ENCODE measurements at regions not wholly inside any gene's neighbourhood (a gene's known extent, or its start where the extent isn't known, plus 50 kb on each side); places are given as distances from the start of the nearest gene placed in this dataset.

DNA sequence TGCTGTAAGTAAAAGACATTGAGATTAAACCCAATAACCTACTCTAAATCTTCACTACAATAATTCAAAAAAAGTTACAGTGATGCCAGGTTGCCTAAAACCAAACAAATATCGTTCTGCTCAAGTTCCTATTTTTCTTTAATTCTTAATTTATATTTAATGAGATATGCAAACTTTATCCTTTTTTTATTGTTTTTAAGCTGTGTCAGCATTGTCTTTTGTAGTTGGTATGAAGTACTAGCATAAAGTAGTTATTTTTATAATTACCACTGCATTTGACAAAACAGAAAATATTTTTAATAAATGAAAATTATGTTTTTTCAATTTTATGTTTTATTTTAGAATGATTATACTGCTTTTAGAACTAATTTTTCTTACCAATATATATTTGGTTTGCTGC, 1431.1 kb upstream of the PCDH7 start:
- Histone ChIP-seq H3K4me3 (no peak overlapping the region), H3K27ac (no peak overlapping the region), H3K9me3 (no peaks in the 10 kb centered on the region), H3K4me1 (no peaks in the 10 kb centered on the region), H3K27me3 (no peaks in the 10 kb centered on the region), H3K36me3 (no peaks in the 10 kb centered on the region)
- TF ChIP-seq, protein P1, sequence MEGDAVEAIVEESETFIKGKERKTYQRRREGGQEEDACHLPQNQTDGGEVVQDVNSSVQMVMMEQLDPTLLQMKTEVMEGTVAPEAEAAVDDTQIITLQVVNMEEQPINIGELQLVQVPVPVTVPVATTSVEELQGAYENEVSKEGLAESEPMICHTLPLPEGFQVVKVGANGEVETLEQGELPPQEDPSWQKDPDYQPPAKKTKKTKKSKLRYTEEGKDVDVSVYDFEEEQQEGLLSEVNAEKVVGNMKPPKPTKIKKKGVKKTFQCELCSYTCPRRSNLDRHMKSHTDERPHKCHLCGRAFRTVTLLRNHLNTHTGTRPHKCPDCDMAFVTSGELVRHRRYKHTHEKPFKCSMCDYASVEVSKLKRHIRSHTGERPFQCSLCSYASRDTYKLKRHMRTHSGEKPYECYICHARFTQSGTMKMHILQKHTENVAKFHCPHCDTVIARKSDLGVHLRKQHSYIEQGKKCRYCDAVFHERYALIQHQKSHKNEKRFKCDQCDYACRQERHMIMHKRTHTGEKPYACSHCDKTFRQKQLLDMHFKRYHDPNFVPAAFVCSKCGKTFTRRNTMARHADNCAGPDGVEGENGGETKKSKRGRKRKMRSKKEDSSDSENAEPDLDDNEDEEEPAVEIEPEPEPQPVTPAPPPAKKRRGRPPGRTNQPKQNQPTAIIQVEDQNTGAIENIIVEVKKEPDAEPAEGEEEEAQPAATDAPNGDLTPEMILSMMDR (IDR thresholded peaks at IDR 0.05): no peak
- no peak for TF ChIP-seq POLR2A (IDR thresholded peaks at IDR 0.05)
- no peak for DNase-seq

GRCh38 chr4:29295280-29295679, 1424.9 kb upstream of the PCDH7 start:
- no peak for DNase-seq
- H3K36me3 ChIP-seq: no peaks in the 10 kb centered on the region

GRCh38 chr4:29304595-29304994, 1415.6 kb upstream of the PCDH7 start:
- Histone ChIP-seq H3K9me3 (no peaks in the 10 kb centered on the region), H3K4me3 (no peak overlapping the region), H3K27me3 (no peaks in the 10 kb centered on the region), H3K36me3 (no peaks in the 10 kb centered on the region), H3K4me1 (no peaks in the 10 kb centered on the region), H3K27ac (no peak overlapping the region)
- DNase-seq: no peak
- no peak for TF ChIP-seq POLR2A (IDR thresholded peaks at IDR 0.05)
- TF ChIP-seq, protein P1 (IDR thresholded peaks at IDR 0.05): no peak

More at GRCh38 chr4:29295280-29295679, 1424.9 kb upstream of the PCDH7 start:
- no peaks in the 10 kb centered on the region for H3K4me1 ChIP-seq
- H3K27me3 ChIP-seq: no peaks in the 10 kb centered on the region
- no peak for TF ChIP-seq POLR2A (IDR thresholded peaks at IDR 0.05)
- TF ChIP-seq, protein P1 (IDR thresholded peaks at IDR 0.05): no peak
- no peak overlapping the region for H3K27ac ChIP-seq
- H3K4me3 ChIP-seq: no peak overlapping the region
- no peaks in the 10 kb centered on the region for H3K9me3 ChIP-seq

DNA sequence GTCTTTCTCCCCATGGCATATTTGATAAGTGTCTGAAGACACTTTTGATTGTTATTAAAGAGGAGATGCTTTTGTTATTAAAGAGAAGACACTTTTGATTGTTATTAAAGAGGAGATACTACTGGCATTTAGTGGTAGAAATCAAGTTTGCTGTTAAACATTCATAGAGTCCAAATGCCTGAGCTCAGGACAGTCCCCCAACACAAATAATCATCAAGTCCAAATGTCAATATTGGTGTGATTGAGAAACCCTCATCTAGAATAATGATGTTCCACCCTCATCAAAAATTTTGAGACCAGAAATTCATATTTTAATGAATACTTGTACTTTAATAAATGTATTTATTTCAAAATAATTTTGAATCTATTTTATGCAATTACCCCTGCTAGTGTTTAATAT, 1412.9 kb upstream of the PCDH7 start:
- no peaks in the 10 kb centered on the region for H3K27me3 ChIP-seq
- TF ChIP-seq, protein P1 (IDR thresholded peaks at IDR 0.05): no peak
- TF ChIP-seq POLR2A (IDR thresholded peaks at IDR 0.05): no peak

GRCh38 chr4:29307755-29308154, 1412.4 kb upstream of the PCDH7 start:
- Histone ChIP-seq H3K36me3 (no peaks in the 10 kb centered on the region), H3K9me3 (no peaks in the 10 kb centered on the region), H3K4me1 (no peaks in the 10 kb centered on the region), H3K27ac (no peak overlapping the region), H3K4me3 (no peak overlapping the region), H3K27me3 (no peaks in the 10 kb centered on the region)
- DNase-seq: no peak
- TF ChIP-seq POLR2A (IDR thresholded peaks at IDR 0.05): no peak
- TF ChIP-seq, protein P1 (IDR thresholded peaks at IDR 0.05): no peak

More for the DNA sequence above, 1412.9 kb upstream of the PCDH7 start:
- no peaks in the 10 kb centered on the region for H3K4me1 ChIP-seq
- no peak overlapping the region for H3K4me3 ChIP-seq
- H3K27ac ChIP-seq: no peak overlapping the region
- DNase-seq: no peak
- no peaks in the 10 kb centered on the region for H3K9me3 ChIP-seq
- no peaks in the 10 kb centered on the region for H3K36me3 ChIP-seq

- H3K9me3 ChIP-seq: no peaks in the 10 kb centered on the region
- TF ChIP-seq, protein P1 (IDR thresholded peaks at IDR 0.05): no peak
- TF ChIP-seq POLR2A (IDR thresholded peaks at IDR 0.05): no peak
- H3K4me1 ChIP-seq: no peaks in the 10 kb centered on the region
- H3K27ac ChIP-seq: no peak overlapping the region
- H3K36me3 ChIP-seq: no peaks in the 10 kb centered on the region
- no peak overlapping the region for H3K4me3 ChIP-seq
- no peaks in the 10 kb centered on the region for H3K27me3 ChIP-seq
- DNase-seq: no peak
Observed at GRCh38 chr4:29309050-29309449, 1411.1 kb upstream of the PCDH7 start.
